ENCODE measurements at regions not wholly inside any gene's neighbourhood (a gene's known extent, or its start where the extent isn't known, plus 50 kb on each side); places are given as distances from the start of the nearest gene placed in this dataset.

GRCh38 chr5:67978171-67978570, 237.4 kb upstream of the PIK3R1 start:
- DNase-seq: no peak

GRCh38 chr5:67976891-67977601, 238.5 kb upstream of the PIK3R1 start:
- DNase-seq: no peak

- DNase-seq: no peak
Observed at GRCh38 chr5:67976181-67976580, 239.4 kb upstream of the PIK3R1 start.

- DNase-seq: no peak
Observed at GRCh38 chr5:67974471-67974870, 241.1 kb upstream of the PIK3R1 start.

GRCh38 chr5:67974054-67974453, 241.5 kb upstream of the PIK3R1 start:
- DNase-seq: no peak

- DNase-seq: no peak
Observed at GRCh38 chr5:67971971-67972821, 243.4 kb upstream of the PIK3R1 start.

- no peak for DNase-seq
Observed at GRCh38 chr5:67971223-67971830, 244.2 kb upstream of the PIK3R1 start.

GRCh38 chr5:67969631-67970030, 245.9 kb upstream of the PIK3R1 start:
- no peak for DNase-seq

GRCh38 chr5:67969176-67969575, 246.4 kb upstream of the PIK3R1 start:
- DNase-seq: no peak

- DNase-seq: no peak
Observed at GRCh38 chr5:67966712-67967111, 248.8 kb upstream of the PIK3R1 start.

GRCh38 chr5:67964619-67965018, 250.9 kb upstream of the PIK3R1 start:
- DNase-seq: no peak

- DNase-seq: no peak
Observed at GRCh38 chr5:67963789-67964519, 251.6 kb upstream of the PIK3R1 start.

- DNase-seq: no peak
Observed at GRCh38 chr5:67960939-67961338, 254.6 kb upstream of the PIK3R1 start.

GRCh38 chr5:67957374-67957773, 258.2 kb upstream of the PIK3R1 start:
- DNase-seq: no peak

GRCh38 chr5:67954351-67954750, 261.2 kb upstream of the PIK3R1 start:
- no peak for DNase-seq

GRCh38 chr5:67942421-67942820, 273.1 kb upstream of the PIK3R1 start:
- no peak for DNase-seq

GRCh38 chr5:67941614-67942401, 273.7 kb upstream of the PIK3R1 start:
- no peak for DNase-seq

- DNase-seq: no peak
Observed at GRCh38 chr5:67935908-67936566, 279.5 kb upstream of the PIK3R1 start.

GRCh38 chr5:67934976-67935375, 280.6 kb upstream of the PIK3R1 start:
- DNase-seq: no peak

- no peak for DNase-seq
Observed at GRCh38 chr5:67925511-67925910, 290.0 kb upstream of the PIK3R1 start.

- no peak for DNase-seq
Observed at GRCh38 chr5:67921004-67921601, 294.5 kb upstream of the PIK3R1 start.

Measured in NCI-H2029 (cell line).